ENCODE measurements at regions not wholly inside any gene's neighbourhood (a gene's known extent, or its start where the extent isn't known, plus 50 kb on each side); places are given as distances from the start of the nearest gene placed in this dataset.

GRCh38 chr13:50733392-50733791 is 110.1 kb downstream of the DLEU7 start:
- H3K36me3 ChIP-seq (ENCODE audit: control insufficient read depth in 2 of 2, insufficient read depth in 1 of 2, low read length in 2 of 2), result no peaks in the 10 kb centered on the region
- ChIA-PET CTCF (no interaction called here), POLR2A (no interaction called here)
- TF ChIP-seq ZFP37 (tag by site-specific recombination; IDR thresholded peaks at IDR 0.05), result no peak
- H3K4me3 ChIP-seq (ENCODE audit: low read depth, low read length), result no peak overlapping the region
- no peaks in the 10 kb centered on the region for H3K4me1 ChIP-seq (ENCODE audit: control insufficient read depth, insufficient read depth, low read length)
- no peaks in the 10 kb centered on the region for H3K9me3 ChIP-seq (ENCODE audit: control insufficient read depth, insufficient read depth, low read depth, low read length)
- no peak overlapping the region for H3K27ac ChIP-seq (ENCODE audit: extremely low read depth, low read depth, low read length)

- ChIA-PET CTCF (no interaction called here), POLR2A (no interaction called here)
- H3K4me1 ChIP-seq (ENCODE audit: control insufficient read depth, insufficient read depth, low read length), result no peaks in the 10 kb centered on the region
- no peaks in the 10 kb centered on the region for H3K36me3 ChIP-seq (ENCODE audit: control insufficient read depth in 2 of 2, insufficient read depth in 1 of 2, low read length in 2 of 2)
- TF ChIP-seq PRDM4 (tag by site-specific recombination; IDR thresholded peaks at IDR 0.05) (no peak), ZNF626 (tag by site-specific recombination; IDR thresholded peaks at IDR 0.05) (no peak), ZNF114 (tag by site-specific recombination; IDR thresholded peaks at IDR 0.05) (no peak), ZNF350 (tag by site-specific recombination; IDR thresholded peaks at IDR 0.05) (no peak), KLF9 (tag by site-specific recombination; IDR thresholded peaks at IDR 0.05; ENCODE audit: low read depth) (no peak), ZBTB10 (tag by site-specific recombination; IDR thresholded peaks at IDR 0.05) (no peak), SETDB1 (IDR thresholded peaks at IDR 0.05; ENCODE audit: insufficient read length, low read length) (no peak), ZNF146 (tag by site-specific recombination; IDR thresholded peaks at IDR 0.05) (no peak), ZNF768 (tag by site-specific recombination; IDR thresholded peaks at IDR 0.05) (no peak), REST (tag by site-specific recombination; IDR thresholded peaks at IDR 0.05) (no peak), OSR2 (tag by site-specific recombination; IDR thresholded peaks at IDR 0.05) (no peak), ZNF37A (tag by site-specific recombination; IDR thresholded peaks at IDR 0.05) (no peak), ZBTB8A (tag by site-specific recombination; IDR thresholded peaks at IDR 0.05) (no peak), ZBTB1 (tag by site-specific recombination; IDR thresholded peaks at IDR 0.05) (no peak), ZNF473 (tag by site-specific recombination; IDR thresholded peaks at IDR 0.05) (no peak), ZNF426 (tag by site-specific recombination; IDR thresholded peaks at IDR 0.05) (no peak)
- no peaks in the 10 kb centered on the region for H3K9me3 ChIP-seq (ENCODE audit: control insufficient read depth, insufficient read depth, low read depth, low read length)
- no peak overlapping the region for H3K4me3 ChIP-seq (ENCODE audit: low read depth, low read length)
- no peak overlapping the region for H3K27ac ChIP-seq (ENCODE audit: extremely low read depth, low read depth, low read length)
Observed at GRCh38 chr13:50735071-50735470, 108.4 kb downstream of the DLEU7 start.

All from HEK293 (cell line).